ENCODE measurements at regions not wholly inside any gene's neighbourhood (a gene's known extent, or its start where the extent isn't known, plus 50 kb on each side); places are given as distances from the start of the nearest gene placed in this dataset.

DNA sequence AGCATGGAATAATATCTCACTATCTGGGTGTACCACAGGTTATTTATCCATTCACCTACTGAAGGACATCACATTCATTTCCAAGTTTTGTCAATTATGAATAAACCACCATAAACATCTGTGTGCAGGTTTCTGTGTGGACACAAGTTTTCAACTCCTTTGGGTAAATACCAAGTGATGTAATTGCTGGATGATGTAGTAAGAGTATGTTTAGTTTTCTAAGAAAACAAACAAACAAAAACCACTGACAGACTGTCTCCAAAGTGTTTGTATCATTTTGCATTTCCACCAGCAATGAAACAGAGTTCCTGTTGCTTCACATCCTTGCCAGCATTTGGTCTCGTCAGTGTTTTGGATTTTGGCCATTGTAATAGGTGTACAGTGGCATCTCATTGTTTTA is 435.7 kb upstream of the PROX1 start:
- Histone ChIP-seq H3K27me3 (no peaks in the 10 kb centered on the region), H3K4me3 (no peak overlapping the region), H3K9me3 (no peaks in the 10 kb centered on the region), H3K4me1 (no peaks in the 10 kb centered on the region), H3K27ac (replicated peaks in 1 of 4) (no peak overlapping the region), H3K36me3 (no peaks in the 10 kb centered on the region)
- DNase-seq (ENCODE audit: extremely low spot score), result no peak
- intact Hi-C loops (cut with DNase I), result no loop called here
- WGBS, result 80% methylated on average over 1 of the region's 1 CpG
- no peak for TF ChIP-seq POLR2A (IDR thresholded peaks at IDR 0.05; ENCODE audit: low read depth)
- no peak for TF ChIP-seq POLR2AphosphoS5 (IDR thresholded peaks at IDR 0.05)
- no peak for TF ChIP-seq EP300 (IDR thresholded peaks at IDR 0.05)
- TF ChIP-seq, protein P1, sequence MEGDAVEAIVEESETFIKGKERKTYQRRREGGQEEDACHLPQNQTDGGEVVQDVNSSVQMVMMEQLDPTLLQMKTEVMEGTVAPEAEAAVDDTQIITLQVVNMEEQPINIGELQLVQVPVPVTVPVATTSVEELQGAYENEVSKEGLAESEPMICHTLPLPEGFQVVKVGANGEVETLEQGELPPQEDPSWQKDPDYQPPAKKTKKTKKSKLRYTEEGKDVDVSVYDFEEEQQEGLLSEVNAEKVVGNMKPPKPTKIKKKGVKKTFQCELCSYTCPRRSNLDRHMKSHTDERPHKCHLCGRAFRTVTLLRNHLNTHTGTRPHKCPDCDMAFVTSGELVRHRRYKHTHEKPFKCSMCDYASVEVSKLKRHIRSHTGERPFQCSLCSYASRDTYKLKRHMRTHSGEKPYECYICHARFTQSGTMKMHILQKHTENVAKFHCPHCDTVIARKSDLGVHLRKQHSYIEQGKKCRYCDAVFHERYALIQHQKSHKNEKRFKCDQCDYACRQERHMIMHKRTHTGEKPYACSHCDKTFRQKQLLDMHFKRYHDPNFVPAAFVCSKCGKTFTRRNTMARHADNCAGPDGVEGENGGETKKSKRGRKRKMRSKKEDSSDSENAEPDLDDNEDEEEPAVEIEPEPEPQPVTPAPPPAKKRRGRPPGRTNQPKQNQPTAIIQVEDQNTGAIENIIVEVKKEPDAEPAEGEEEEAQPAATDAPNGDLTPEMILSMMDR (IDR thresholded peaks at IDR 0.05), result no peak

DNA sequence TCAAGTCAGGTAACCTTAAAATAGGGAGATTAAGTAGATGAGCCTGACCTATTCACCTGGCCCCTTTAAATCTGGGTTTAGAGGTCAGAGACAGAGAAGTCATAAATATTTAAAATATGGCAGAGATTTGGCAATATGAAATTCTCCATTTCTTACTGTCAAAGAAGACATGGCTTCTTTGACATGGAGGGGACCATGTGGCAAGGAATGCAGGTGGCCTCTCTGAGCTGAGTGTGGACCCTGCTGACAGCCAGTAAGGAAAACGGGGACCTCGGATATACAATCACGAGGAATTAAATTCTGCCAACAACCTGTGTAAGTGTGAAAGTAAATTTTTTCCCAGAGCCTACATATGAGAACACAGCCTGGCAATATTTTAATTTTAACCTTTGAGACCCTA is 427.5 kb upstream of the PROX1 start:
- intact Hi-C loops (cut with DNase I), result no loop called here
- DNase-seq (ENCODE audit: extremely low spot score), result no peak
- H3K27ac ChIP-seq (replicated peaks in 1 of 4), result no peak overlapping the region
- 92% methylated on average over 3 of the region's 3 CpGs for WGBS
- peaks cover 0 to 18% (median 14%) of the 10 kb centered on the region in 4 donors for H3K9me3 ChIP-seq
- H3K36me3 ChIP-seq, result no peaks in the 10 kb centered on the region
- H3K4me3 ChIP-seq, result no peak overlapping the region
- H3K27me3 ChIP-seq, result no peaks in the 10 kb centered on the region
- no peak for TF ChIP-seq POLR2AphosphoS5 (IDR thresholded peaks at IDR 0.05)
- TF ChIP-seq, protein P1 (IDR thresholded peaks at IDR 0.05), result no peak
- no peak for TF ChIP-seq POLR2A (IDR thresholded peaks at IDR 0.05; ENCODE audit: low read depth)
- no peaks in the 10 kb centered on the region for H3K4me1 ChIP-seq

DNA sequence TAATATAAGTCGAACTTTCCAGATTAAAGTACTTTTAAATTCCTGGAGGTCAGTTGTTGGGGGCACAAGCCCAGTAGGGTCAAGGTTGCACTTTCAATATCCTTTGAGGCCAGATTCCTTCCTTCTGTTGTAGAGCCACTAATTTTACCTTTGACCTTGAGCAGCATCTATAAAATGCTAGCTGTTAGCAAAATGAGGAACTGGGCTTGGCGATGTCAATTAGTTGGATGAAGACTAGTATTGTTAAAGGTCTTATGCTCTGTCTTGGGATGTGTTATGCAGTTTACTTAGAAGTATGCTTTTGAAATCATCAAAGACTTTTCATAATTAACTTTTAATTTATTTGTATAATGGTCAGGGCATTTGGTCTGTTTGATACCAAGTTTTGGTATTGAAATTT is 425.9 kb upstream of the PROX1 start:
- intact Hi-C loops (cut with DNase I), result no loop called here
- no peak overlapping the region for H3K4me3 ChIP-seq
- TF ChIP-seq POLR2A (IDR thresholded peaks at IDR 0.05; ENCODE audit: low read depth) (no peak), EP300 (IDR thresholded peaks at IDR 0.05) (no peak), POLR2AphosphoS5 (IDR thresholded peaks at IDR 0.05) (no peak)
- TF ChIP-seq, protein P1 (IDR thresholded peaks at IDR 0.05), result no peak
- no peaks in the 10 kb centered on the region for H3K36me3 ChIP-seq
- DNase-seq (ENCODE audit: extremely low spot score), result no peak
- 92% methylated on average over 2 of the region's 2 CpGs for WGBS
- no peaks in the 10 kb centered on the region for H3K27me3 ChIP-seq
- no peak overlapping the region for H3K27ac ChIP-seq (replicated peaks in 1 of 4)
- H3K4me1 ChIP-seq, result no peaks in the 10 kb centered on the region
- H3K9me3 ChIP-seq, result peaks cover 0 to 18% (median 14%) of the 10 kb centered on the region in 4 donors

DNA sequence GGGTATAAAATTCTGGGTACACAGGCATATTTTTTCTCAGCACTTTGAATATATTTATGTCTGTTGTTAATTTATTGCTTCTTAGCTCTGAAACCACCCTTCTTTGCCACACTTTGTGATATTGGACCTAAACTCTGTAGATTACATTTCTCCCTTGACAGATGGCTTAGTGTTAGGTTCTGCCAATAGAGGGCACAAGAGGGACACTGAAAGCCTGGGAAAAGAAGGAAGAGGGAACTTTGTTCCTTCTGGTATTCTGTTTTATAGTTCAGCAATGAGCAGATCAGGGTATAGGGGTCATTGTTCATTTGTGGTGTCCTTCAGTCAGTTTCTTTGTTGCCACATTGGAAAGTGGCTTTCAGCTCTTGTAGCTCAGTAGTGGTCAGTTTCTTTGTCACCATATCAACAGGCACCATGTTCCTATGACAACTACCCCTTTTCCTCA is 423.5 kb upstream of the PROX1 start:
- intact Hi-C loops (cut with DNase I), result no loop called here
- H3K9me3 ChIP-seq, result peaks cover 0 to 18% (median 14%) of the 10 kb centered on the region in 4 donors

More for the DNA sequence above, 423.5 kb upstream of the PROX1 start:
- Histone ChIP-seq H3K4me1 (no peaks in the 10 kb centered on the region), H3K27ac (replicated peaks in 1 of 4) (no peak overlapping the region), H3K4me3 (no peak overlapping the region), H3K27me3 (no peaks in the 10 kb centered on the region), H3K36me3 (no peaks in the 10 kb centered on the region)
- TF ChIP-seq EP300 (IDR thresholded peaks at IDR 0.05) (no peak), POLR2AphosphoS5 (IDR thresholded peaks at IDR 0.05) (no peak), POLR2A (IDR thresholded peaks at IDR 0.05; ENCODE audit: low read depth) (no peak)
- TF ChIP-seq, protein P1 (IDR thresholded peaks at IDR 0.05), result no peak
- no peak for DNase-seq (ENCODE audit: extremely low spot score)
